ENCODE measurements at regions not wholly inside any gene's neighbourhood (a gene's known extent, or its start where the extent isn't known, plus 50 kb on each side); places are given as distances from the start of the nearest gene placed in this dataset.

DNA sequence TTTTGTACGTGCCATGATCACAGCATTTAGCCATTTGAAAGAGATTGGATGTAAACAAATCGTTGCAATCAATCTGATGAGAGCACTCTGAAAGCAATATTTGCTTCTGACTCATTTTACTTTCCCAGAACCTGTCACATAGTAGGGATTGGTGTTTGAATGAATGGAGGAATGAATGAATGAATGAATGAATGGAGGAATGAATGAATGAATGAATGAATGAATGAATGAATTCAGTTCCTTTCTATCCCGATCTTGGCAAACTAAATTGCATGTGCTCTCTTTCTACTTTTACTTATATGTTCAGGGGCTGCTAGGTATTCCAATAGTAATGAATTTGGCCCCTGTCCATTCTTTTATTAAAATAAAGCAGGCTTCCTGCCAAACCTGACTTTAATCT is 1091.7 kb upstream of the CELF2 start:
- TF ChIP-seq POLR2A (IDR thresholded peaks at IDR 0.05; ENCODE audit: low read depth, low read length): no peak
- no peak for TF ChIP-seq POLR2AphosphoS5 (IDR thresholded peaks at IDR 0.05; ENCODE audit: low read depth, low read length)
